GM21723 (cell line): ENCODE measurements at regions not wholly inside any gene's neighbourhood (a gene's known extent, or its start where the extent isn't known, plus 50 kb on each side); places are given as distances from the start of the nearest gene placed in this dataset.

ENCODE experiments used
- ATAC-seq: cut with Tn5 transposase; IDR thresholded peaks from one replicate; pipeline ENCODE4 v1.9.1; 2021; ENCODE audit warnings: mild to moderate bottlenecking, moderate library complexity; ENCODE audit not compliant: unreplicated experiment

DNA sequence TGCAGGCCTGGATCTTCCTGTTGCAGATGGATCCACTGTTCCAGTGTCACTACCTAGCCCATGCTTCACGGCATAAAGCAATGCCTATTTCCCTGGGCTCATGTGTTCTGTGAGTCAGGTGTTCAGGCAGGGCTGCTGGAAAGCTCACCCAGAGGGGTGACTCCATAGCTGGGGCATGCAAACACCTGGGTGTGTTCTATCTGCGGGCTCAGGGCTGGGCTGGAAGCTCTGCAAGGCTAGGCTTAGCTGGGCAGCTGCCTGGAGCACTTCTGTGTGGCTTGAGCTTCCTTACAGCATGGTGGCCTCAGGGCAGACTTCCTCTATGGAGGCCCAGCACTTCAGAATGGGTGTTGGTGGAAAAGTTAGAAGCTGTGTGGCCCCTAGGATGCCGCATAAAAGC, 139.9 kb downstream of the GADD45G start:
- no peak for ATAC-seq

DNA sequence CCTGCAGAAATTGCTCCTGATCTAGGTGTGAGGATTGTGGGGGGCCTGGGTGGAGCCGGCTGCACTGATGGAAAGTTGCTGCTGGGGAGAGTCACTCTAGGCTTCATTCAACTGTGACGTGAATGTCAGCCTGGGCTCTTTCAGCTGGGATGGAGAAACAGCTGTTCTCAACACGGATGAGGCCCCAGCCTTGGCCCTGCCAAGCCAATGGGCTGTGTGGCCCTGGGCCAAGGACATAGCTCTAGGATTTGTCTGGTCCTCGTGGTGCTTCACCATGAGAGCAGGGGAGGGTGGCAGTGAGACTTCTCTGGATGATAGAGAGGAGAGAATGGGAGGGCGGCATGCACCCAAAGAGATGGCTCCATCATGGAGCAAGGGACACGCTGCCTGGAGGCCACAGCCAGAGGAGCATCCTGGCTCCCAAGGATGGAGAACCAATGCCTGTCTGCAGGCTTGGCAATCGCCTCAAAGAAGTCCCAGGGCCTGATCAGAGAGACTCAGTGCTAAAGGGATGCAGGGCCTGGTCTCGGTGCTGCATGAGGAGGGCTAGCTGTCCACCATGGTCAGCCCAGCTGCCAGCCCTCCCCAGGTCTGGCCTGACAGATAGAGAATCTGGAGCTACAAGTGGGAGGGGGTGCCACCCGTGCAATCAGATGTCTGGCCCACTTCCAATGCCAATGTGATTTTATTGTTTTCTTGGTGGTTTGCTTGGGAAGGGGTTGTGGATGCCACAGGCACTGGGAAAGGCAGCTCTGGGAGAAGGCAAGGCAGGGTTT, 141.0 kb downstream of the GADD45G start:
- ATAC-seq = no peak

DNA sequence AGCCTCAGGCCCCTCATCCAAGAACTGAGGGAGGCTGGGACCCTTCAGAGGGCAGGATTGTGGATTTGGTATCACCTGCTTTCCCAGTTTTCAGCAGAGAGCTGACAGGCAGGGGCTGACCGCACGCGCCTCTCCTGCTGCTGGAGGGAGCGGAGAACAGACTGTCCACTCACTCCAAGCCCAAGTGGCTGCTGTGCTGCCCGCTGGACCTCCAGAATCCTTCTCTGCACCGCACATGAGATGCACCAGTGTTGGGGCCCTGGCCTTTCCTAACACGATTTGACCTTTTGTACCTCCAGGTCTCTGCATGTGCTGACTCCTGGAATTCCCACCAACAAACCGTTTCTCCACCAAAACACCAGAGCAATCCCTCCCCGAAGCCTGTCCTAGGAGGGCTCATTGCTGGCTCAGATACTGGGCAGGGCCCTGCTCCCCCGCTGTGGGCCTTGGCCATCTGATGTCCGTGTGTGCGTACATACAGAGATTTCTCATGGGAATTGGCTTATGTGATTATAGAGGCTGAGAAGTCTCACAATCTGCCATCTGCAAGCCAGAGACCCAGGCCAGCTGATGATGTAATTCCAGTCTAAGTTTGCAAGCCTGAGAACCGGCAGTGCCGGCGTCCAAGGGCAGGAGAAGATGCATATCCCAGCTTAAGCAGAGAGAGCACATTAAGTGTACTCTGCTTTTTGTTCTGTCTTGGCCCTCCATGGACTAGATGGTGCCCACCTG, 141.7 kb downstream of the GADD45G start:
- ATAC-seq = no peak

DNA sequence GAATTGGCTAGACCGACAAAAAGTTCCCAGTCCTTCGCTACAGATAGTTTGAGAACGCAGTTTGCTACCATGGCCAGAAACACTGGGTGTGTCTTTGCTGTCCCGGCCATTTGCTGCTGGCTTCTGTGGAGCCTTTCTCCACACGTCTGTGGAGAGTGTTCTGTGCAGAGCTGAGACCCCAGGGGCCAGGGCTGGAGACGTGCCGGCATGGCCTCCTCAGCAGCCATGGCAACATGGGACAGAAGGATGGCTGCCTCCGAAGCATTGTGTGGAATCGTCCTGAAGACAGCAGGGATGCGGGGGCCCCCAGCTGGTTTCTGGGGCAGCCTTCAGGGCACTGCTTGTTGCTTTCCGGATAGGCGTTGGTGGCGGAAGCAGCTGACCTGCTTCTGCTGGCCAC, 142.8 kb downstream of the GADD45G start:
- ATAC-seq = no peak

DNA sequence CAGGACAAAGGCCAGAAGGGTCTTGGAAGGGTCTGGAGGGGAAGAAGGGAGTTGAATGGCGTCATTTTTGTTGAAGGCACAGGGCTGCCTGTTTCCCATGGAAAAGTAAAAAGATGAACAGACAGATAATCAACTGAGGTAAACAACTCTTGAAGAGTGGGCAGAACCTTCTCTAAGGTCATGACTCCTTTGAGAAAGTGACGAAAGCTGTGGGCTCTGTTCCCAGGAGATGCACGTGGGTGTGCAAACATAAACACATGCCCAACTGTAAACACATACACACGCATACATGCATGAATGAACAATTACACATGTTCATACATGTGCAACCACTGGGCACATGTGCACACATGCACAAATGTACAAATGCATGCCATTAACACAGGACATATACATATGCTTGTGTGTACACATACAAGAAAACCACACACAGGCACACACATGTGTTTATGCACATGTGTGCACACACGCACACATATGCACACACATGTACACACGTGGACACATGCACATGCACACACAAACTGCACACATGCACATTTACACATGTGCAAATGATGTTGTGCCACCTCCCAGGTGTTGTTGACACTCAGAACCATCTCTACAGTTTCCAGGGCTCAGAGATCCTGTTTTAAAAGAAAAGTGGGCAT, 143.3 kb downstream of the GADD45G start:
- no peak for ATAC-seq

DNA sequence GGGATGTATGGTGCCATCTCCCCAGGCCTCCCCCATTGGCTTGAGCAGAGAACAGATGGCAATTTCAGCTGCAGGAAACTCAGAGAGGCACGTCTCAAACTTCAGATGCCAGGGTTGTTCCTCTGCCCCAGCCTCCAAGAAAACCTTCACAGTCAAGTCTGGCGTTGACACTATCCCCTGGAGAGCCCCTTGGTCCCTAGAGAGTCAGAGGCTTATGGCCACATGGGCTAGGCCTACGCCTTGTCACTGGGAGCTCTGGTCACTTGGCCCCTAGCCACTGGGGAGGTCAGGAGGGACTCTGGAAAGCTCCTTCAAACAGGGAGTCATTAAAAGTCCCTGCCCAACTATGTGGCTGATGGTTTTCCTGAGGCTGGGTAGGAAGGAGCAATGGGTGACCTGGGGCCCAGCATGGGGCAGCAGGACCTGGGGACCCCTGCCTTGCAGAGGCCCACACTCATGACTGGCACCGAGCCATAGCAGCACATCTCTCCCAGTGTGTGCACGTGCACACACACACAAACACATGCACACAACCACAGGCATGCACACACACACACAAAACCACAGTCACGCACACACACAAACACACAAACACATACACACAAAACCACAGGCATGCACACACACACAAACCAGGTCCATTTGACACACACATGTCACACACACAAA, 144.2 kb downstream of the GADD45G start:
- no peak for ATAC-seq

DNA sequence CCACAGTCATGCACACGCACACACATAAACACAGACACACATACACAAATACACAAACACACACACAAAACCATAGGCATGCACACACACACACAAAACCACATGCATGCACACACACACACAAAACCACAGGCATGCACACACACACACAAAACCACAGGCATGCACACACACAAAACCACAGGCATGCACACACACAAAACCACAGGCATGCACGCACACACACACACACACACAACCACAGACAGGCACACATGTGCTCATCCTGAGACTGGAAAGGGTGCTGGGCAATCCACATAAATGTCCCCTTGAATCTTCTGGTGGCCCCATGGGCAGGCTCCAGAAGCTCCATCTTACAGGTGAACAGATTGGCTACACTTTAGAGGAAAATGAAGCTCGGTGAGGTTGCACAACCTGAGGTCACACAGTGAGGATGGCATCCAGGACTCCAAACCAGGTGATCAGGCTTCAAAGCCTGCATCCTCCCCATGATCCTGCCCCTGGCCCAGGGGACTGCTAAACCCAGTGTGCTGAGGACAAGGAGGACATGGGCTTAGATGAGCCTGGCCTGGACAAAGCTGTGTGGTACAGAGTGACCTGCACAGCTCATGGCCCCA, 144.8 kb downstream of the GADD45G start:
- ATAC-seq = no peak

DNA sequence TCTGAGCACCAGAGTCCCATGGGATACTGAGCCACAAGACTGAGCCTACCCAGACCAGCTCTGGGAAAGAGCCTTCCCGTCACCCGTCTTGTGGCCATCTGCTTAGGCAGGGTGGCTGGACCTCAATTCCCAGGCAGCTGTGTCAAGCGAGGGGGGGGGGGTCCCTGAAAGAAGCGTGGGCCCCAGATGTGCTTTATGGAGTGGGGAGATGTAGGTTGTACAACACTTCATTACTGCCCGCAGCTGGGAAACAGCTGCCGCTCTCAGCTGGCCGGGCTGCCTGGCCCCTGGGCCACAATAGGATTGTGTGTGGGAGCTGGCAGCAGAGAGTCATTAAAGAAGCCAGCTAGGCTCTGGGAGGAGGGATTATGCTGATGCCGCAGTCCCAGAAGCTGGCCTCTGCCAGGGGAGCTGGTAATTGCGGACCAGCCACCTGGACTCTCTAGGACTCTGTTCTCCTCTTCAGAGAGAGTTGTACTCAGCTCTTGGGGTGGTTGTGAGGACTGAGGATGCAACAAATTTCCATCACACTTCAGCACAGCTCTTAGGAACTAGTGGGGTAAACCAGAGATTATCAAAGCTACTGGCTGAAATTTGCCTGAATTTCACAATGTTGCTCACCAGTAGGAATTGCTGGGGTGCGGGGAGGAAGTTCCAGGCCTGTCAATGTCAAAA, 145.4 kb downstream of the GADD45G start:
- ATAC-seq = no peak

DNA sequence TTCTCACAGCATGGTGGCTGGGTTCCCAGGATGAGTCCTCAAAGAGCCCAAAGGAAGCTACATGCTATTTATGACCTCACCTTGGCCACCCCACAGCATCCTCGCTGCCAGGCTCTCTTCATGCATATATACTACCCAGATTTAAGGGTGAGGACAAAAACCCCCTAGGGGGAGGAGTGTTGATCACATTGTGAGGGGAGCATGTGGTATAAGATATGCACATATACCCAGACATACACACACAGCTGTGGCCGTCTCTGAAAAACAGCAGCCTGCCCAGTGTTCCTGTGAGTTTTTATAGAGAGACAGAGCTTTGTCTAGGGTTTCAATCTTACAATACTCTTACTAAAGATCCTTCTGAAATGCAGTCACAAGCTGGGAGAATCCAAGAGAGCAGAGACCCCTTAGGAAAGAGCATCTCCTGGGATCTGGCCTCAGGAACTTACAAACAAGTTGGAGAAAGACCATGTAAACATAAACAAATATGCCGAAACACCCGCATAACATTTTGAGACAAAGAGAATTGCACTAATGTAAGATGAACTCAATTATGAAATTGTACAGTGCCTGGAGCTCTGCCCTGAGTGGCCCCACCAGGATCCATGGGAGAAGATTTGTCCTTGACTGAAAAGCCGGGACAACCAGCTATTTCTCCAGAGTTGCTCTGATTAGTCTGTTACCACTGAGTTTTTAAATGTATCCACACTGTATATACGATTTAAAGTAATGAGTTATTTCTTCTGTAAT, 146.4 kb downstream of the GADD45G start:
- no peak for ATAC-seq

DNA sequence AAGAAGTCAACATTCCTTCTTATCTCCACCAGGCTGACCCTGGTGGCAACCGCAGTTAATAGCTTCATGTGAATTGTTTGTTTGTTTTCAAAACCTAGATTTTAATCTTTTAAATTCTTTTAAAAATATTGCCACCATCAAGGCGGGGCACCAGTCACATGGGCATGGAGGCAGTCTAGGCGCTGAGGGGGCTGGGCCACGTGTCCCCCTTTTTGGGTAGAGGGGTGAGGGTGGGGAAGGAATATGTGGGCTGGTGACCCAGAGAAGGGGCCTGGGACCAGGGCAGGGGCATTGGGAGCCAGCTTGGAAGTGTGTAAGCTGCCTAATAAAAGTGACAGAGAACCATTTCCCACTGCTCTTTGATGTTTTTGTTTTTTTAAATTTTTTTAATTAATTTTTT, 147.3 kb downstream of the GADD45G start:
- no peak for ATAC-seq

DNA sequence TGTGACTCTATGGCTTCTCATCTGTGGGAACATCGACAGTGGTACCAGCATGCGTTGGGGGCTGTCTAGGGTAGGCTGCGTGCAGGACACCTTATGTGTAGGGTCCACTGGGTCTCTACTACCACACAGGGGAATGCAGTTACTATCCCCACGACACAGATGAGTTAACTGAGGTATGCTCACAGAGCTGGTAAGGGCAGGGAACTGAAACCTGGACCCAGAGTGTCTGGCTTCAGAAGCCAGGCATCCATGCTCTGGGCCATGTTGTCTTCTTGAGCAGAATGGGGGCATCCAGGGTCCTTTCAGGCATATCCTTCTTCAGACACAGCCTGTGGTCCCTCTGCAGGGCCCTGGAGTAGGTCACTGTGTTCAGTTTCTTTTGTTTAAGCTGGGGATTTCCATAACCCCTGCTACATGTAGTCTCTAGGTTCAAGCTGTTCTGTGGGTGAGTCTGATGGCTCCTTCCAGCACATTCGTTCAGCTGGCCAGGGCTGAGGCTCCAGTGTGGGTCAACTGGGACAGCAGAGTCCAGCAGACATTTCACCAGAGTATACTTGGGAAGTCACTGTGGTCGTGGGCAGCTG, 148.8 kb downstream of the GADD45G start:
- no peak for ATAC-seq

DNA sequence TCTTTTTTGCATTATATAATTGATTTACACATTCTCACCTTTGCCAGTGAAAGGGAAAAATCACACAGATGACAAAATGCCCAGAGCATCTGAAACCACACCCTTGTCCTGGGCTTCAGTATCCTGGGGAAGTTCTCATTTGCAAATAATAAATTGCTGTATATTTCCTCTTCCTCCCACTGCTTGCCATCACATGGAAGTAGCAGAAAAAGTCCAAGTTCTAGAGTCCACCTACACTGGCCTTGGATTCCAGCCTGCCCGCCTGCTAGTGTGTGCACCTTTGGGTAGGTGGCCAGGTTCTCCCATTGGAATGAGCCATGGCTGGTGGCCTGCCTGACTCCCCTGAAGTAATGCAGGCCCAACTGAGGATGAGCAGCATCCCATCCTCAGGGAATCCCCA, 149.4 kb downstream of the GADD45G start:
- ATAC-seq = no peak

DNA sequence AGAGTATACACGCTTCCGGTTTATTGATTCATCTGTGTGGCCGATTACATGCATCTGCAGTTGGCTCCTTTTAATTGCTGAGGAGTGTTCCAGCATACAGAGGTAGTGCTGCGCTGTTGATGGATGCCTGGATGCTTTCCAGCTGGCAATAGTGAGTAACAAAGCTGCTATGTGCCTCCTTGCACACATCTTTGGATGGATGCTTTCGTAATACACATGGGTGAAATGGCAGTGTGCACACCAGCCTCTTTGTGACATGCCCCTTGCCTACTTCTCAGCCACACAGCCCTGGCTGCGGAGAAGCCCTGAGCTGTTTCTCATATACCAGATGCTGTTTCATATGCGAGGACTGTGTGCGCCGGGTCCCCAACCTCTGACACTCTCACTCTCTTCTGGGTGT, 151.0 kb downstream of the GADD45G start:
- ATAC-seq = no peak

DNA sequence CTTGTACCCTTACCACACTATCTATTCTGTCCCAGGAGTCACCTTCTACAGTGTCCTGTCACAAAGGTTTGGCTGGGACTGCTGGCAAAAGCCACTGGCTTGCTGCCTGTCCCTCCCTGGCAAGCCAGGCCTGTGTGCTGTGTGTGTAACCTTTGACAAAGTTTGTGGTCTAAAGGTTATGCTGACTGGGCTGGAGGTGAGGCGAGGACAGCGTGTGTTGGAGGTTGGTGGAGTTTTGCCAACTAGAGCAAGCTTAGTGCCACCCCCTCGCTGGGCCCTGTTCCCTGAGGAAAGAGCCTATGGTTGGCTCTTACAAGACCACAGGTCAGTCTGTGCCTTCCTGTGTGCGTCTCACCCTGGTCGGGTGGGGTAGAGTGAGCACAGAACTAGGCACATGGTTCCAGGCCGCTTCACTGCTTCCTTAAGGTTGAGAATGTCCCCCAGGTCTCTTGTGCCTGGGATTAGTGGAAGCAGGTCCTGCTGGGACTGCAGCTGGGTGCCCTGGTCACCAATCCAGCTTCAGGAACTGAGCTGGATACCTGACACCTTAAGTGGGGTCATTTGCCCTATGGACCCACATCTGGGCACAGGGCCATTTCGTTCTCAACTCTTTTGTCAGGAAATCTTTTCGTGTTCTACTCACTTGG, 152.2 kb downstream of the GADD45G start:
- ATAC-seq = no peak

DNA sequence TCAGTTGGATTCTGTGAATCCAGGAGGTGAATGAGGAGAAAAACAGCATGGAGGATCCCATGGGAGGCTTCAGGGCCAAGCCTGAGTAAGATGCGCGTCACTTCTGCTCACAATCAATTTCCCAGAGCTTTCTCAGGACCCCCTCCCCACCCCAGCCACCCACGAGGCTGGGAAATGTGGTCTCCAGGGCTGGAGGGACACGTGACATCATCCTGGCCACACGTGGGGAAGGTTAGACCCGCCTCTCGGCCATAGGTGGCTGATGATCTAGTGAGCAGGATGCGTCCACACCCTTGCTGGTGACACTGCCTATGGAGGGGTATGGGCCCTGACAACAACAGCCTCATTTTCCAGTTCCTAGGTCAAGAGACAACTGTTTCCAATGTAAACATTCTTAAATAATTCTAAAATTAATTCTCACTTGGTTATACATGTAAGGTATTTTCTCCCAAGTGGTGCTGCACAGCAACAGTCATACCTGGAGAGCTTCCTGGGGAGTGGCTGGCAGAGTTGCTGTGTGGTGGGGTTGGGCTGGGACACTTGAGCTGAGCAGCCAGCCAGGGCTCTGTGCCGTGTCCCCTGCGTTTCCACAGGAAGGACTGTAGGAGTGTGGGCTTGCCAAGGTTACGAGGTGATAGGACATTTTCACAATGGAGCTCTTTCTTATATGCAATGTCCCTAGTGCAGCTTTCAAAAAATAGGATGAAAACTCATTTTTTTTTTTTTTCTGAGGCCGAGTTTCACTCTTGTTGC, 153.1 kb downstream of the GADD45G start:
- ATAC-seq = no peak

DNA sequence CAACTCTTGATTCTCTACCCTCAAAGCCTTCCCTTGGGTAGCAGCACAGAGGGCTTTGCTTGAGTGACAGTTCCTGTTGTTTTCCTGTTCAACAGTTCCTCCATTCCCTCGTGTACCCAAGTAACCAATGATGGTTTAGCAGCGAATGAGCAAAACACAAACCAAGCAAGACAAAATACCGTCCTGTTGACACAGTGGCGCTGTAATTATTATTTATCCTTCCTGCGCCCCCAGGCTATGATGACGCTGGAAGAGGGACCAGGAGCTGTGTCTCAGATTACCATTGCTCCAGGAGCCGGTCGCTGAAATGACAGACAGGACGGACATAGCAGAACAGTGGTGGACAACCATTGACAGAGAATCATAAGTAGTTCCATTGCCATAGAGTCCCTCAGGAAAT, 154.8 kb downstream of the GADD45G start:
- ATAC-seq = no peak

DNA sequence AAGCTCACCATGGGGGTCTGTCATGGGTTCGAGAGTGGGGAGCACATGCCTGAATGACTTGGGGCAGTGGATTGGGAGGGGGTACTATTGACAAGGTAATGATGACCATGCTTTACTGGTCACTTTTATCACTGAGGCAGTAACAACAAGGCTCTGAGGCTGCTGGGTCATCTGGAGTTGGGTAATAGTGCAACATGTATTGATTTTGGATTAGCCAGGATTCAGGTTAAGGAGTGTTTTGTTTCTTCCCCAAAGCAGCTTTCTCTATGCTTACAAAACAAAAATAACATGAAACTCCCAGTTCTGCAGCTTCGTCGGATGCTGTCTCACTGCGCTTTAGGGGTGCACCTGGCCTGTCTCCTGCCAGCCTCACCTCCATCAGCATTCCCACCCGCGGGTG, 155.3 kb downstream of the GADD45G start:
- ATAC-seq = no peak

DNA sequence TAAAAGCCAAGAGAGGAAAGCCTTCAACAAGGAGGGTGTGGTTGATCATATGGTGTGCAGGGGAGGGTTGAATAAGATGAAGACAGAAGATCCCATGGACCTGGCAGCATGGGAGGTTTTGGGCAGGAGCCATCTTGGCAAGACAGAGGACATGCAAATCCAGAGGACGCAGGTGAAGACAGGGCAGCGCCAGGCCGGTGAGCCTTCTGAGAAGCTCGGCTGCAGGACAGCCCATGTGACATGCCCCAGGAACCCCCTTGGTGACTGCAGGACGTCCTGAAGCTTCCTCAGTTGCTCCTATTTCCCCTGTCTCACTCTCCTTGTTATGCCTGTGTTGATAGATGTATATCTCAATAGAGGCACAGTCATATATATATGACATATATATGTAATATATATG, 159.4 kb downstream of the GADD45G start:
- ATAC-seq = no peak
